Smooth muscle cell (in vitro differentiated cells): ENCODE measurements at regions not wholly inside any gene's neighbourhood (a gene's known extent, or its start where the extent isn't known, plus 50 kb on each side); places are given as distances from the start of the nearest gene placed in this dataset.
"Not testable (repeated sequence)": the region's sequence is repeated elsewhere in the genome, so short reads cannot be mapped to it uniquely, and the experiment has no call there.

Experiments
- DNase-seq: peaks from one replicate; lab custom pipeline; 2025; ENCODE audit not compliant: unreplicated experiment; lab: John Stamatoyannopoulos, UW
- H2AFZ ChIP-seq: fragments of 200-600 bp; sonication (generic); 2 replicates; pipeline ENCODE4 v1.6.0; 2016; ENCODE audit warnings: antibody characterized with exemption, low read depth, mild to moderate bottlenecking
- H3F3A ChIP-seq: fragments of 200-600 bp; sonication (generic); 2 replicates; pipeline ENCODE4 v1.6.0; 2017; ENCODE audit warnings: antibody characterized with exemption, low read depth
- H3K27ac ChIP-seq: fragments of 200-600 bp; sonication (generic); 2 replicates; pipeline ENCODE4 v1.5.1; 2016; ENCODE audit warnings: low read depth, mild to moderate bottlenecking
- H3K27me3 ChIP-seq: fragments of 200-600 bp; sonication (generic); 2 replicates; pipeline ENCODE4 v1.6.1; 2016; ENCODE audit warnings: low read depth, mild to moderate bottlenecking
- H3K36me3 ChIP-seq: fragments of 200-600 bp; sonication (generic); 2 replicates; pipeline ENCODE4 v1.5.1; 2016; ENCODE audit warnings: low read depth
- H3K4me1 ChIP-seq: fragments of 200-600 bp; sonication (generic); 2 replicates; pipeline ENCODE4 v1.5.1; 2016; ENCODE audit warnings: low read depth
- H3K4me2 ChIP-seq: fragments of 200-600 bp; sonication (generic); 2 replicates; pipeline ENCODE4 v1.6.0; 2016; ENCODE audit warnings: mild to moderate bottlenecking
- H3K4me3 ChIP-seq: fragments of 200-600 bp; sonication (generic); 2 replicates; pipeline ENCODE4 v1.5.1; 2016; ENCODE audit warnings: mild to moderate bottlenecking
- H3K79me2 ChIP-seq: fragments of 200-600 bp; sonication (generic); 2 replicates; pipeline ENCODE4 v1.6.0; 2016; ENCODE audit warnings: low read depth, mild to moderate bottlenecking
- H3K9ac ChIP-seq: fragments of 200-600 bp; sonication (generic); 2 replicates; pipeline ENCODE4 v1.6.0; 2016; ENCODE audit warnings: low read depth
- H3K9me3 ChIP-seq: fragments of 200-600 bp; sonication (generic); replicated peaks from 2 replicates; pipeline ENCODE4 v1.5.1; 2016; ENCODE audit warnings: low read depth
- H4K20me1 ChIP-seq: fragments of 200-600 bp; sonication (generic); 2 replicates; pipeline ENCODE4 v1.6.0; 2016; ENCODE audit warnings: low read depth
- CTCF ChIP-seq: fragments of 200-600 bp; sonication (generic); IDR thresholded peaks from 2 replicates; pipeline ENCODE4 v1.5.1; 2017; ENCODE audit warnings: borderline replicate concordance, mild to moderate bottlenecking, antibody characterized with exemption; ENCODE audit not compliant: insufficient read depth, poor library complexity, severe bottlenecking
- WGBS: methylation state at CpG from one replicate; pipeline ENCODE4 v1.1.7; 2016; ENCODE audit warnings: low lambda C conversion rate; 5-methylcytosine and 5-hydroxymethylcytosine counted together

GRCh38 chr2:83196225-83196624, 1262.9 kb downstream of the SUCLG1 start:
- no peak overlapping the region for H3K27ac ChIP-seq
- DNase-seq = no peak
- H3F3A ChIP-seq = no peaks in the 10 kb centered on the region
- WGBS = 22% methylated on average over 1 of the region's 1 CpG
- H3K9me3 ChIP-seq = no peaks in the 10 kb centered on the region
- no peak overlapping the region for H3K9ac ChIP-seq
- TF ChIP-seq CTCF = peak; percentile 79
- H3K36me3 ChIP-seq = no peaks in the 10 kb centered on the region
- peak overlapping the region; percentile 48 for H2AFZ ChIP-seq
- H4K20me1 ChIP-seq = no peaks in the 10 kb centered on the region
- H3K79me2 ChIP-seq = no peaks in the 10 kb centered on the region
- no peak overlapping the region for H3K4me3 ChIP-seq
- no peak overlapping the region for H3K4me2 ChIP-seq
- H3K4me1 ChIP-seq = no peaks in the 10 kb centered on the region
- H3K27me3 ChIP-seq = no peaks in the 10 kb centered on the region

- no peaks in the 10 kb centered on the region for H3K4me1 ChIP-seq
- no peaks in the 10 kb centered on the region for H3K36me3 ChIP-seq
- H3K27ac ChIP-seq = no peak overlapping the region
- no peaks in the 10 kb centered on the region for H3F3A ChIP-seq
- H3K79me2 ChIP-seq = no peaks in the 10 kb centered on the region
- WGBS = 72% methylated on average over 2 of the region's 2 CpGs
- TF ChIP-seq CTCF = no peak
- no peak overlapping the region for H3K9ac ChIP-seq
- DNase-seq = no peak
- no peaks in the 10 kb centered on the region for H4K20me1 ChIP-seq
- no peaks in the 10 kb centered on the region for H3K27me3 ChIP-seq
- no peak overlapping the region for H3K4me2 ChIP-seq
- H3K4me3 ChIP-seq = no peak overlapping the region
- no peak overlapping the region for H2AFZ ChIP-seq
- H3K9me3 ChIP-seq = no peaks in the 10 kb centered on the region
These were observed 1267.8 kb downstream of the SUCLG1 start for GRCh38 chr2:83191316-83191715.

GRCh38 chr2:83186105-83186760, 1272.8 kb downstream of the SUCLG1 start:
- H3K79me2 ChIP-seq = no peaks in the 10 kb centered on the region
- H3K27me3 ChIP-seq = no peaks in the 10 kb centered on the region
- no peaks in the 10 kb centered on the region for H4K20me1 ChIP-seq
- no peaks in the 10 kb centered on the region for H3K4me1 ChIP-seq
- H3K36me3 ChIP-seq = no peaks in the 10 kb centered on the region
- no peaks in the 10 kb centered on the region for H3F3A ChIP-seq
- H3K27ac ChIP-seq = no peak overlapping the region
- TF ChIP-seq CTCF = no peak
- DNase-seq = no peak
- H2AFZ ChIP-seq = peak overlapping the region; percentile 74
- no peak overlapping the region for H3K4me2 ChIP-seq
- H3K9me3 ChIP-seq = no peaks in the 10 kb centered on the region
- 62% methylated on average over 8 of the region's 8 CpGs for WGBS
- no peak overlapping the region for H3K4me3 ChIP-seq
- H3K9ac ChIP-seq = no peak overlapping the region

- H4K20me1 ChIP-seq, H3K9ac ChIP-seq, DNase-seq, H3K27me3 ChIP-seq, H3K9me3 ChIP-seq, H3K4me2 ChIP-seq, H3K27ac ChIP-seq, H3K36me3 ChIP-seq, H3K4me1 ChIP-seq, H2AFZ ChIP-seq, H3F3A ChIP-seq, H3K79me2 ChIP-seq, H3K4me3 ChIP-seq: not testable (repeated sequence)
- 88% methylated on average over 29 of the region's 34 CpGs for WGBS
These were observed 1278.1 kb downstream of the SUCLG1 start for GRCh38 chr2:83180862-83181530.
